SIG-M5 (cell line): ENCODE measurements at regions not wholly inside any gene's neighbourhood (a gene's known extent, or its start where the extent isn't known, plus 50 kb on each side); places are given as distances from the start of the nearest gene placed in this dataset.

Experiments
- DNase-seq: peaks from one replicate; lab custom pipeline; 2025; lab: John Stamatoyannopoulos, UW

DNA sequence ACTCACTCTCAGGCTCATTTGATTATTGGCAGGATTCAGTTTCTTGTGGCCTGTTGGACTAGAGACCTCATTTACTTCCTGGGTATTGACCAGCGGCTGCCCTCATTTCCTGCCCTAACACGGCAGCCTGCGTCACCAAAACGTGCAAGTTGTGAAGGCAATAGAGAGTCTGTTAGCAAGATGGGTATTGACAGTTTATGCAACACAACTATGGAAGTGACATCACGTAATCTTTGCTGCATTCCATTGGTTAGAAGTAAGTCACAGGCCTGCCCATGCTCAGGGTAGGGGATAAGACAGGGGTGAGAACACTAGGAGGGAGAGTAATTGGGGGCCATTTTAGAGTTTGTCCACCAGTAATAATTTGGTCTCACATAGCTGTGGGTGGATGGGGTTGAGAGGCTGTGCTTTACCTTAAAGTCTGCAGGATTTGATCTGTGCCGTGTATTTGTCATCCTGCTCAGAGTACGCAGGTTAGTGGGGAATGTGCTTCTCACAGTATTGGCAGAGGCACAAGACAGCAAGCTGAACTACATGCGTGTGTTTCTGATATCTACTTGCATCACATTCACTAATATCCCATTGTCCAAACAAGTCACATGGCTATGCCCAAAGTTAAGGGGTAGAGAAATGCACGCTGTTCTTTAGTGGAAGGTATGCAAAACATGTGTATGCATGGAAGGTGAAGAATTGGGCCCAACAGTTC, 83.3 kb downstream of the EDEM1 start:
- no peak for DNase-seq

DNA sequence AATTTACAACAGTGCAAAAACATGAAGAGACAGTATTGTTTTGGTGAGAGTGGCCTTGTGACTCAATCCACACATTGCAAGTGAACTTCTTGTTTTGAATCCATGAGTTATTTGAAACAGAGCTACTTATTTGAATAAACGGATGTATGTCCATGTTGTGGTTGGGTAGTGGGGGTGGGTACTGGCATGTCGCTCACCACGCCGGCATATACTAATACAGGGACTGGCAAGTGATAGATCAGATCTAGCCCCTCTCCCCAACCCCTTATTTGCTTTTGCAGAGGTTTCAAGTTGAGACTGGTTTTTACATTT, 83.8 kb downstream of the EDEM1 start:
- DNase-seq, result no peak

DNA sequence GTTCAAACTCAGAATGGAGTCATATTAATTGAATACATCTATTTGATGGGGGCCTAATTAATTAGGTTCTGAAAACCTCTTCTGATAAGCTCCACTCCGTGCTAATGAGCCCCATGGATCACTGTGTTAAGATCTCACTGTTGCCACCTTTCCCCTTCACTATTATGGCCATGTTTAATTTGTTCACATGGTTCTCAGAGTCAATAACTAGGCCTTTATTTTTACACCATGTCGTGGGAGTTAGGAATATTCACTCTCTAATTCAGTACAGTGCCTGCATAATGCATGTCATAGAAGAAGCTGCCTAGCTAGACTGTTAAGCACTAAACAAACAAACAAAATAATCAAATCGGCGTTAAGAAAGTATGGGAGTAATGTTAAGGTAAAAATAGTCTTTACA, 84.9 kb downstream of the EDEM1 start:
- DNase-seq, result no peak

DNA sequence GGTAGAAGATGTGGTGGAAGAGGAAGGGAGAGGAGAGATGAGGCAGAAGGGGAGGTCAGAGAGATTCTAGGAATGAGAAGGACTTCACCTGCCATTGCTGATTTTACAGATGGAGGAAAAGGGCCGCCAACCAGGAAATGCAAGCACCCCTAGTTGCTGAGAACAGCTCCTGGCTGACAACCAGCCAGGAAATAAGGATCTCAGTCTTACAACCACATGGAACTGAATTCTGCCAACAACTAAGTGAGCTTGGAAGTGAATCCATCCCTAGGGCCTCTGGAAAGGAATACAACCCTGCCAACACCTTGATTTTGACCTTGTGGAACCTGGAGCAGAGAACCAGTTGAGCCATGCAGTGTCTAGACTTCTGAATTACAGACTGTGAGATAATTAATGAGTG, 86.6 kb downstream of the EDEM1 start:
- no peak for DNase-seq

DNA sequence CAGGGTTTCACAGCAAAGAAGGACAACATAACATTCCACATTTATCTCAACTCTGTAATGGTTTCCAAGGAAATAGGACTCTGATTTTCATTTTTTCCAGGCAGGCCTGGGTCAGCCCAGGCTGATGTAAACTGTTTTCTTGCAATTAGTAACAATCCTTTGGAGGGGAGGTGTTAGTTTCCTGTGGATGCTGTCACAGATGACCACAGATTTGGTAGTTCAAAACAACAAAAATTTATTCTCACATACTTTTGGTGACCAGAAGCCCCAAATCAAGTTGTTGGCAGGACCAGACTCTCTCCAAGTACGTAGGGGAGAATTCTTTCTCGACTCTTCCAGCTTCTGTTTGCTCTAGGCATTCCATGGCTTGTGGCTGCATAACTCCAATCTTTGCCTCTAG, 88.0 kb downstream of the EDEM1 start:
- DNase-seq, result no peak

DNA sequence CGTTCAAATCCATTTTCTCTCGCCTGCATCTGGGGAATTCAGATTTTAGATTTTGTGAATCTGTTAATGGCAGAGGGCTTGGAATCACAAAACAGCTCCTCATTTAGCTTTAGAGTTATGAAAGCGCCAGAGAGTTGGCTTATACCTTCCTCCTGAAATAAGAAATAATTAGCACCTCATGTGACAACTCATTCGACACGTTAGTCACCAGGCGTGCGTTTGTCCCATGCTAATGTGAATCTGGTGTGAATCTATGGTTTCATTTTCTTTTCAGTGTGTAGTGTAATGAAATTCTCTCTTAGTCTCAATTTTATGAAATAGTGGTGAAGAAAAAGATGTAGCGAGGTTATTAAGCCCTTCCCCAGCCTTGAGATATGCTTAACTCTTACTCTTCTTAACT, 89.4 kb downstream of the EDEM1 start:
- no peak for DNase-seq

DNA sequence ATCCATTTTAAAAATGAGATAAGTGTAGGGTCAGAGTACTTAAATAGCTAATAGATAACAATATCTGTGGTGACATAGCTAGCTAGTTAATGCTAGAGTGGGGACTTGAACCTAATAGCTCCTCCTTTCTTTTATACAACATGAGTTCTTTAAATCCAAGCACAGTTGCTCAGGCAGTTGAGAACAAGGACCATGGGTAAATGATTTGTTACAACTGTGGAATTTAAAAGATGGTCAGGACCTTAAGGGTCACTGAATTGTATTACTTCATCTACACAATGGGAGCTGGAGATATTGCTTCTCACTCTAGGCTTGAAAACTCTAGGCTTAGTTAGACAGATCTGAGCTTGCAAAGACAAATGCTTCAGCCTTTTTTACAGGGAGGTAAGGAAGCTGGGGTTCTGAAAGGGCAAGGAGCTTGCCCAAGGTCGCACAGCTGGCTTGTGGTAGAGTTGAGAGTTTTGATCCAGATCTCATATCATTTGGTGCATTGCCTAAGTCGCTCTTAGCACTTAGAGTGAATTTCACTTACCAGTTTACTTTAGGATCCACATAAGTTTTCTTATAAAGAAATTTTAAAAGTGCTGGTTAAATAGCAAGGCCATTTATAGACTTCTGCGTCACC, 90.2 kb downstream of the EDEM1 start:
- DNase-seq, result no peak

DNA sequence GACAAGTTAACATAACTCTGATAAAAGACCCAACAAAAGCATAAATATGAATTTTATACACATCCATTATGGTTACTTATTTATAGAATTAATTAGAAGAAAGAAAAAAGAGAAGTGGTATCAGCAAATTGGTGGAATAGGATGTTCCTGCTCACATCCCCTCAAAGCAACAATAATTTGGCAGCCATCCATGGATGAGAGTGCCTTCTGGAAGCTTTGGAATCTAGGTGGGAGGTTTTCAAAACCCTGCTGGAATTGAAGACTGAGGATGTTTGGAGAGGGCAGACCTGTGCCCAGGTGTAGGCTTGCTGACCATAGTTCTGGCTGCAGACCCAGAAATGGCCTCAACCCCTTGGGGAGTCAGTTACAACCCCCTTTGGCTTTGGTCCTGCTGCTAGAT, 91.2 kb downstream of the EDEM1 start:
- no peak for DNase-seq

DNA sequence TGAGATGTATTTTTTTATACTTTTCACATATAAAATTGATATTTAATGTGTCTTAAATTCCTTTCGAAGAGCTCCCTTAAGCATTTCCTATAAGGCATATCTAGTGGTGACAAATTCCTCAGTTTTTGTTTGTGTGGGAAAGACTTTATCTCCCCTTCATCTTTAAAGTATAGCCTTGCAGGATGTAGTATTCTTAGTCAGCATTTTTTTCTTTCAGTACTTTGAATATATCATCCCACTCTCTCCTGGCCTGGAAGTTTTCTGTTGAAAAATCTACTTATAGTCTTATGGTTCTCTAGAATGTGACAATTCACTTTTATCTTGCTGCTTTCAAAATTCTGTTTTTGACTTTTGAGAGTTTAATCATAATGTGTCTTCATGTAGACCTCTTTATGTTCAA, 95.2 kb downstream of the EDEM1 start:
- no peak for DNase-seq

DNA sequence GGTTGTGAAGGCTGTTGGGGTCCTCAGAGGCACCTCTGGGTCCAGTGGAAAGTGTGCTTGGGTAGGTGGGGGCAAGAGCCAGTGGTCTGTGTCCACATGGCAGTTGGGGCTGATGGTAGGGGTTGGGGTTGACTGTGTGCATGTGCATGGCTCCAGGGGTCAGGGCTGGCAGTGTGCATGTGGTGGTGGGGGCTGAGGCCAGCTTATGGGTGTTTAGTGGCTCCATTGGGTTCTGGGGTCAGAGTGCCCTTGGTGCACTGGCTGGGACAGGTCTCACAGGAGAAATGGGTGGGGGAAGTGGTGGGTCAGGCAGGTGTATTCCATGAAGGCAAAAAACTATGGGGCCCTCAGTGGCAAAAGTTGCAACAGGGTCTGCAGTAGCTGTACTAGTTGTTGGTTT, 97.9 kb downstream of the EDEM1 start:
- DNase-seq, result no peak

DNA sequence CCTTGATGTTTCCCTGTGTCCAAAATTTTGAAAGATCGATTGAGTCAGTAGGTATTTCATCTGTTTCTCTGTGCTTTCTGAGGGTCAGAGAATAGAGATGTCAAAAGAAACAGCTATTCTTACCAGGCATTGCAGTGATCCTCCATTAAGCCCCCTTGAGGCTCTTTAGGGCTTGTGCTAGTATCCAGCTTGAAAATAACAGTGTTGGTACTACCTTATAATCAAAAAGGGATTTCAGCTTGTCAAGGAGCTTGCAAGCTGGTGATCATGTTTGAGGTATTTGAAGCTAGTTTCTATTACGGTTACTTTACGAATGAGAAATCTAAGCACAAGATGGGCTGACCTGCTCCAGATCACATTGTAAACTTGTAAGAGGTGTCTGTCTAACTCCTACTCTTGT, 103.4 kb downstream of the EDEM1 start:
- DNase-seq, result no peak

DNA sequence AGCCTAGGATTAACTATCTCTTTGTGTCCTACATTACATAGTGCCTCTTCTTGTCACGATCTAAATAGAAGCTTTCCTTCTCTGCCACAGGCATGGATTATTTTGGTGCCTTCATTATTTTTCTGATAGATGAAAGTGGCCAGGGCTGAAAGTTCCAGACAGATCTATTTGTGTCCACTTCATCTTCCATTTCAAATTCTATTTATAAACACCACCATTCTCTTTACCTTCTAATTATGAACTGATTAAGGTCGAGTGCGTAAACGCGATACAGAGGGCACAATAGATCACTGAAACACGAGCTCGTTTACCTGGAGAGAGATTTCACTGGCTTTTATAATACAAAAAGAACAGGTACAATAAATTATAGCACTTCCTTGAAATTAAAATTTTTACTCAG, 105.0 kb downstream of the EDEM1 start:
- no peak for DNase-seq

DNA sequence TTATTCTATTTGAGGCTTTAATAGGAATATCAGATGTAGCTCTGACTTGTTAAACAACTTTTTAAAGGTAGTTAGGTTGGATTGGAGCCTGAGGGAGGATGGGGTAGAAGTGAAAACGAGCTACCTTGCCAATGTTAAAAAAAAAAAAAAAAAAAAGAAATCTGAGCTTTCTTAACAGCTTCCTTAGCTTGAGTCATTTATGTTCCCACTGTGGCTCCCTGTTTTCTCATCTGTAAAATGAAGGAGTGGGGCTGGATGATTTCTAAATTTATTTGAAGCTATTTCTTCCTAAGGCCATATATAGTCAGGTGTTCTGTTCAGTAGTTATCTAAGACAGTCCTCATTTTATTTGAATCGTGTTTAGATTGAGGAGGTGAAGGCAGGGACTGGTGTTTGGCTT, 105.7 kb downstream of the EDEM1 start:
- DNase-seq, result no peak

DNA sequence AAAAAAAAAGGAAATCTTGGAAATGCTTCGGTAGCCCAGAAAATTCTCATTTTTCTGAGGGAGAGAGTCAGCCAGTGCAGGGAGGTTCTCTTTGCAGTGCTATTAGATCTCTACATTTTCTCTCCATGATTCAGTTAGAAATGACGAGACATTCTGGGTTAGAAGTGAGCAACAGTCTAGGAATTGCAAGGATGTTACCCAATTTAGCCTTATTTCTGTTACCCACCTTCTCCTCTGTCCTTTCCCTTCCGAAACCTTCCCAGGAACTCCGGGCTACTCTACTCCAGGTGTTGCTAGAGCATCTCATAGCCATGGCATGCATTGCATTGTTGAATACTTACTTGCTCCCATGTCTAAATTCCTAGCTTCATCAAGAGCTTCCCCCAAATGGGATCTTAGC, 106.8 kb downstream of the EDEM1 start:
- no peak for DNase-seq

DNA sequence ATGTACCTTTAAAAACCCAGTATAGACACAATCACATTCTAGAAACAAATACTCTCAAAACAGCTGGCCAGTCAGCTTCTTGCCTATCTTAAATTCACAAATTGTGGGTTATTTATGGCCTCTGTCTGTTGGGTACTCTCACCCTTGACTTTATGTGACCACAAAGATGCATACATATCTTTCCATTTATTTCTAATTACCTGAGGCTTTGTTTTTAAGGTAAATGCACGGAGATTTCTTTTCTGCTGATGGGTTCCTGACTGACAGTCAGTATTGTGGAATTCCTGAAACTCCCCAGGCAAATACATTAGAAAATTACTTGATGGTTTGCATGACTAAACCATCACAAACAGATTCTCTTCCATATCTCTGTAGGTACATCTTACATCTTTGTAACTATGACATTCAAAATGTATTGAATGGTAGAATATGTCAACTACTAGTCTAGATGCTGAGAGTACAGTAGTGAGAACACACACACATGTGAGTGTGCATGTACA, 107.7 kb downstream of the EDEM1 start:
- DNase-seq, result no peak

DNA sequence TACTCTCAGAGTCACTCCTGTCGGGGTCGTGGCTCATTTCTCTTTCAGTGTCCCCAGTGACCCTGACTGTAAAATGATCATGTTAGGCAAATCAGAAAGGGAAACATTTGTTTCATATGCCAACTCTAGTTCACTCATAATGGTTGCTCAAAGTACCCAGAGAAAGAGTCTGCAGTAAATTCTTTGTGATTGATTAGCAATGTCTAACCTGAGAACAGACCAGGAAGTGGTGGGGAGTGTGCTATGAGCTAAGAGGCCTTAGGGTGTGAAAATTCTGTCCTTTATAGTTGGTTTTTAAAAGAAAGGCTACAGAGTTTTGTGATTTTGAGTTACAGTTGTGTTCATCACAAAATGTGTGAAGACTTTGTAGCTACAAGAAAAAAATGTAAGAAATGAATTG, 108.9 kb downstream of the EDEM1 start:
- DNase-seq, result no peak

DNA sequence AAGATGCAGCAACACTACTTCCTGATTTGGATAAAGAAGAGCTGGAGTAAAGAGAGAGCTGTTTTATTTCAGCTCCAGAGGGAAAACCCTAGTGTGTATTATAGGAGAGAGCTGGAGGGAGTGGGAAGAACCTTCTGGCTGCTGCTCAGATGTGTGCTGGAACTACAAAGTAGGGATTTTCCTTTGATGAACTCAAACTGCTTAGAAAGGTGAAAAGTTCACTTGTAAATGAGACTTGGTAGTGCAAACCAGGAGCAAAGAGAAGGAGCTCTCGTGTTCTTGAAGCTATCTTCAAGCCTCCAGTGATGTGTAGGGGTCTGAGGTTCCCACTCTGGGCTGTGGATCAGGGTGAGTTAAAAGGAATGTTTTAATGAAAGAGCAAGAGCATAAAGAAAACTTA, 110.4 kb downstream of the EDEM1 start:
- no peak for DNase-seq

DNA sequence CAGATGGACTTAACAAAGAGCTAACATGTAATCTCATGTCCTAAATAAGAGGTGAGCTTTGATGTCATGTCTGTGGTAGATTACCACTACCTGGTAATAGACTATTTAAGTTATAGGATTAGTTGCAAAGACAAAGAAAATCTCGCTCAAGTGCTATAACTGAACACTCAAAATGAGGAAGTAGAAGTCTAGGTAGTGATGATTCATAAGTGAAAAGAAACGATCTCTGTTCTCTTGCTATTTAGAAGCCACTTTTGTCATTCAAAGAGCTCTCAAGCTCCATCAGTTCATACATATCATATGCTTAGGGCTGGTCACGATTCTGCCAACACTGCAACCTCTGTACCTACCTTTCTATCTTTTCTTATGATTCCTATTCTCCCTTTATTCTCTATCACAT, 110.9 kb downstream of the EDEM1 start:
- peak; percentile 53 for DNase-seq

DNA sequence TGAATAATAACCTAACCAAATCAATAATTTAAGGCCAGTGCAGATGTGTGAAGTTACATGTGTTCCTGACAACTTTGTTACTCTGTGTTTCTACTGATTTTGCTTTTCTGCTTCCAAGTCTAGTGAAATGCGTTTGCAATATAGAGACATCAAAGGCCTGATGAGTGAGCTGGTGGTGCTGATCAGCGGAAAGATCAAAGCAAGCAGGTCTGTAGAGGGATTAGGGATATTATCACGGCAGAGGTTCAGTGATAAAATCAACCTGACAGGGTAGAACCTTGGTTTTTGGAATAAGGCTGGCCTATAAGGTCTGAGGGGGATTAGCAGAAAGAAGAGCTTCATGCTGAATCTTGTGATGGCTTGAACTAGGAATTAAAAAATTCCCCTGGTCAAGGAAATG, 111.7 kb downstream of the EDEM1 start:
- no peak for DNase-seq

DNA sequence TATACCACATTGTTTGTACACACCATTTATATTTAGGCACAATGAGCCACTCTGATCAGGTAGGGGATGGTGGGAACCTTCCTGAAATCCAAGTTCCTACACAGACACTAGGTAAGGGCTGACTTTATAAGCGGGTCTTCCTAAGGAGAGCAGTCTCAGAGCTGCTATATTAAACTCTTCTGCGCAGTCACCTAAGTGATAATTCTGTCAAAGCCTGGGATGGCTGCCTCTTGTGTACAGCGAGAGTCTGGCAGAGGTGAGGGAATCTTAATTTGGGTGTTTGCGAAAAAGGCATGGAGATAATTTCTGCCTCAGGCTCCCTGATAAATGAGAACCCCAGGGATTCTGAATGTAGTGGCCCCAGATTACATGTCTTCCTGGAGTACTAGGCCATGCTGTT, 113.1 kb downstream of the EDEM1 start:
- DNase-seq, result no peak

DNA sequence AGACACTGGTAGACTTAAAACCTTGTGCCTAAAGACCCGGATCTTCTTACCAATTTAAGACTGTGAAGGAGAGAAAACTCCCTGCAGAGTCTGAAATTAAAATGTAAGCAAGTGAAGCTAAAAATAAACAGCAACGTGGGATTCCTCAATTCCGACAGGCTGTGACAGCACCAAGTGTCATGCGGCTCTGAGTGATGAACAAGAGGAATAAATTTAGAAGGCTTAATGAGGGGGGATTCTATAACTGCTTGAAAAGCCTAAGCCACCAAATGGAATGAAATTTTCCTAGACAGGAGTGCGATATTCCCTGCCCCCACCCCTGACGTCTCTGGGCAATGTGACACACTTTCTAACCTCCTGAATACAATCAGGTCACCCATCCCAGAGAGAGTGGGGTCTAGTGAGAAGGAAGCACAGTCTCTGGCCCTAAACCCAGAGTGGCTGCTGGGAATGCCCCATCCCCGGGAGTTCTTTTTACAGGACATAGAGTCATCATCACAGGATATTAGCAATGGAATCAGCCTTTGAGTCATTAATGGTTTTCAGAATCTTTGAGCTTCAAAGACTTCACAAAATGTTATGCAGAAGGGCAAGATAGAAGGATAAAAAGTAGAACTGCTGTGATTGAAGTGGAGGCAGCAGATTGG, 114.3 kb downstream of the EDEM1 start:
- DNase-seq, result no peak

DNA sequence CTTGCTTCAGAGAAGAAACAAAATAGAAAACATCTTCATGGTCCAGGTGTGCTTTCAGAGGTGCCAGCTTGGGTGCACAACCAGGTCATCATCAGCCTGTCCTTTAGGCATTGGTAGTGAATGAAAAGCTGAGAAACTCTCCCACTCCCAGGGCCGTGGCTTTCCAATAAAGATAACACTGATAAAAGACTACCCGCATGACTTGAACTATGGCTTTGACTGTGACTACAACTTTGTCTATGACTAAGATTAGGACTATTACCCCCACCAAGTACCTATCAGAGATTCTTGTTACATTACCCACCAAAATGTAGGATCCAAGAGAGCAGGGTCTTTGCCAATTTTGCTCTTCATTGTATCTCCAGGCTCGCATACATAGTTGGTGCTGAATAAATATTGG, 115.2 kb downstream of the EDEM1 start:
- no peak for DNase-seq

DNA sequence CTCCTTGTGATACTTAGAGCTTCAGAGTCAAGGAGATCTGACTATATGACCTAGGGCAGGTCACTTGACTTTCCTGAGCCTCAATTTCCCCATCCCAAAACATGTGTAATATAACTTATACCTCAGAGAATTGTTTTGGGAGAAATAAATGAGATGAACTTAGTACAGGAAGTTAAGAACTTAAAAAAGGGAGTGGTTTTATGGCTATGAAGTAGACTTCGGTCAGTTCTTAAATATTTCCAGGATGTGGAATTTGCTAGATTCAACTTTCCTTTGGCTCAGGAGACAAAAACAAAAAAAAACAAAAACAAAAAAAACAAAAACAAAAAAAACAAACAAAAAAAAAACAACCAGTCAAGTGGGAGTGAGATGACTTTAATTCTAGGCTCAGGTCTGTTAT, 116.7 kb downstream of the EDEM1 start:
- no peak for DNase-seq
